Endothelial cell of umbilical vein (primary cell): ENCODE measurements at regions not wholly inside any gene's neighbourhood (a gene's known extent, or its start where the extent isn't known, plus 50 kb on each side); places are given as distances from the start of the nearest gene placed in this dataset.

Experiments used
- BruUV-seq: library from RNA; stranded (reverse); fragments of 400-500 nt; replicated peaks from 2 replicates; lab custom pipeline; 2021; lab: Mats Ljungman, UMichigan
- CTCF ChIA-PET: fragments of 300-600, 350-600 bp; sonication (Branson Sonifier 250); formaldehyde crosslinking; loops from one replicate; lab custom pipeline; 2021; ENCODE audit warnings: antibody characterized with exemption, inconsistent platforms; lab: Charles Lee
- POLR2A ChIA-PET: fragments of 300-600, 350-600 bp; sonication (Branson Sonifier 250); formaldehyde crosslinking; loops from one replicate; lab custom pipeline; 2021; ENCODE audit warnings: antibody characterized with exemption, inconsistent platforms; lab: Charles Lee
- DNase-seq: peaks from one replicate; pipeline ENCODE4 v3.0.0-alpha.2; 2011; ENCODE audit warnings: low read depth, low spot score
- FAIRE-seq: peaks from 2 replicates; lab custom pipeline; 2011; peaks lifted over from hg19 to GRCh38; lab: Jason Lieb, UNC
- H2AFZ ChIP-seq: 2 replicates; pipeline ENCODE4 v1.6.0; 2012; ENCODE audit warnings: low read depth, low read length, control low read depth, inconsistent platforms
- H3K27ac ChIP-seq: 2 replicates; pipeline ENCODE4 v1.5.1; 2011; ENCODE audit warnings: low read depth, mild to moderate bottlenecking, control low read depth, low read length, moderate library complexity; ENCODE audit not compliant: insufficient read depth
- H3K27me3 ChIP-seq, 2 experiments: 2 replicates each; pipeline versions ENCODE4 v1.6.0 to v1.6.1; 2011; ENCODE audit warnings: low read length in 2 of 2, mixed read lengths in 1 of 2; ENCODE audit not compliant: control insufficient read depth in 2 of 2, insufficient read depth in 2 of 2
- H3K36me3 ChIP-seq, 2 experiments: 2 replicates in 1 of 2; 3 replicates in 1 of 2; pipeline ENCODE4 v1.5.1; 2011; ENCODE audit warnings: low read length in 2 of 2, mild to moderate bottlenecking in 1 of 2, moderate library complexity in 1 of 2; ENCODE audit not compliant: control insufficient read depth in 2 of 2, insufficient read depth in 2 of 2; ENCODE audit errors: extremely low read depth in 1 of 2
- H3K4me1 ChIP-seq: 3 replicates; pipeline ENCODE4 v1.5.1; 2011; ENCODE audit warnings: mild to moderate bottlenecking, low read length; ENCODE audit not compliant: control insufficient read depth, insufficient read depth; ENCODE audit errors: extremely low read depth
- H3K4me2 ChIP-seq: 2 replicates; pipeline ENCODE4 v1.6.1; 2011; ENCODE audit warnings: low read length, control low read depth, mixed read lengths; ENCODE audit not compliant: insufficient read depth
- H3K4me3 ChIP-seq, 3 experiments: fragments of 200-600 bp in 1 of 3; sonication (generic), shearing (Covaris generic) in 1 of 3; replicated peaks in 1 of 3; 2 replicates each; pipeline ENCODE4 v1.5.1; 2011 to 2016; ENCODE audit warnings: control low read depth in 3 of 3, low read length in 3 of 3, mild to moderate bottlenecking in 2 of 3, inconsistent platforms in 1 of 3, low read depth in 1 of 3, moderate library complexity in 1 of 3; ENCODE audit not compliant: insufficient read depth in 1 of 3
- H3K79me2 ChIP-seq: 2 replicates; pipeline ENCODE4 v1.6.0; 2012; ENCODE audit warnings: low read length, inconsistent platforms; ENCODE audit not compliant: control insufficient read depth, insufficient read depth
- H3K9ac ChIP-seq: replicated peaks from 2 replicates; pipeline ENCODE3; 2011; ENCODE audit warnings: low read length, control low read depth; ENCODE audit not compliant: insufficient read depth; ENCODE audit errors: extremely low read depth
- H3K9me1 ChIP-seq: replicated peaks from 3 replicates; pipeline ENCODE4 v1.6.0; 2011; ENCODE audit warnings: mild to moderate bottlenecking, low read length; ENCODE audit not compliant: control insufficient read depth, insufficient read depth; ENCODE audit errors: extremely low read depth
- H3K9me3 ChIP-seq: replicated peaks from 2 replicates; pipeline ENCODE4 v1.5.1; 2012; ENCODE audit warnings: low read length, inconsistent platforms; ENCODE audit not compliant: control insufficient read depth, insufficient read depth
- H4K20me1 ChIP-seq: replicated peaks from 2 replicates; pipeline ENCODE3; 2011; ENCODE audit warnings: mild to moderate bottlenecking, low read length; ENCODE audit not compliant: control insufficient read depth, insufficient read depth; ENCODE audit errors: extremely low read depth
- CTCF ChIP-seq, 2 donors: IDR thresholded peaks; 1 replicate in 1 of 2; 2 replicates in 1 of 2; pipeline ENCODE4 v1.5.1; 2011; ENCODE audit warnings: low read length in 2 of 2, mild to moderate bottlenecking in 2 of 2, moderate library complexity in 2 of 2, control low read depth in 1 of 2, inconsistent platforms in 1 of 2, low read depth in 1 of 2; ENCODE audit not compliant: insufficient read depth in 1 of 2; ENCODE audit errors: extremely low read depth in 1 of 2
- EZH2 ChIP-seq: IDR thresholded peaks from 2 replicates; pipeline ENCODE4 v1.6.1; 2012; ENCODE audit warnings: borderline replicate concordance, low read depth, mild to moderate bottlenecking, moderate library complexity, low read length, inconsistent platforms; ENCODE audit not compliant: severe bottlenecking
- FOS ChIP-seq: IDR thresholded peaks from 2 replicates; pipeline ENCODE4 v1.6.1; 2011; ENCODE audit warnings: mild to moderate bottlenecking, low read length, moderate library complexity, borderline replicate concordance; ENCODE audit not compliant: insufficient read depth
- GATA2 ChIP-seq: IDR thresholded peaks from 2 replicates; pipeline ENCODE4 v1.7.0; 2011; ENCODE audit warnings: low read depth, mild to moderate bottlenecking, moderate library complexity, mixed read lengths, low read length; ENCODE audit not compliant: insufficient read length, insufficient read depth
- JUN ChIP-seq: IDR thresholded peaks from 2 replicates; pipeline ENCODE4 v1.6.1; 2011; ENCODE audit warnings: borderline replicate concordance, low read depth; ENCODE audit not compliant: insufficient read length, insufficient read depth
- MAX ChIP-seq: IDR thresholded peaks from 2 replicates; pipeline ENCODE4 v1.6.1; 2011; ENCODE audit not compliant: insufficient read depth, insufficient read length
- MYC ChIP-seq: IDR thresholded peaks from one replicate; pipeline ENCODE4 v1.6.1; 2011; ENCODE audit warnings: mild to moderate bottlenecking, low read depth, low read length
- POLR2A ChIP-seq: IDR thresholded peaks from 2 replicates; pipeline ENCODE4 v1.6.1; 2012; ENCODE audit warnings: low read depth, mild to moderate bottlenecking, control low read depth, low read length
- POLR2AphosphoS5 ChIP-seq: IDR thresholded peaks from 2 replicates; pipeline ENCODE4 v1.6.1; 2012; ENCODE audit warnings: low read depth, mild to moderate bottlenecking, control low read depth, low read length, moderate library complexity; ENCODE audit not compliant: insufficient read depth
- dilution Hi-C: fragments of 300-500 bp; cut with MboI; formaldehyde crosslinking; loops from one replicate; pipeline ENCODE4 v1.15.0; 2019; ENCODE audit warnings: low sequenced_read_pairs; ENCODE audit not compliant: extremely low pct_ligation_motif_present
- intact Hi-C: fragments of 100-400 bp; cut with micrococcal nuclease; formaldehyde crosslinking; loops from one replicate; pipeline ENCODE4 v1.10.0; 2022

DNA sequence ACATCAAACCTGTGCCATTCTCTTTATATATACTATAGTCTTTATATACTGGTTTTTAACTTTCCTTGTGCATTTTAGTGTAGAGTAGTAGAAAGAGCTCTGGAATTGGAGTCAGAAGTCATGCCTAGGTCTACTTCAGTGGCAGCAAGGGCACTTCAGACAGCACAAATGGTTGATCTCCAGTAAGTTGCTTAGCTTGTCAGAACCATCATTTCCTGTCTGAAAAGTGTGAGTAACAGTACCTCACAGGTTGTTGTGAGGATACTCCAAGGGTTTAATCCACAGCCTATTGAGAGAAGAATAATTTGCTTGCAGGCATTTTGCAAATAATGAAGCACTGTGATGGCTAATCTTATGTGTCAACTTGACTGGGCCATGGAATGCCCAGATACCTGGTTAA is 95.8 kb upstream of the NR4A3 start:
- no peak for FAIRE-seq
- Histone ChIP-seq H3K27ac (no peak overlapping the region), H4K20me1 (no peaks in the 10 kb centered on the region), H3K9me3 (no peaks in the 10 kb centered on the region), H3K79me2 (no peaks in the 10 kb centered on the region), H3K4me2 (no peak overlapping the region), H3K36me3 (no peaks in the 10 kb centered on the region), H3K9ac (no peak overlapping the region), H2AFZ (no peak overlapping the region), H3K4me1 (no peaks in the 10 kb centered on the region), H3K27me3 (no peaks in the 10 kb centered on the region), H3K4me3 (no peak overlapping the region), H3K9me1 (no peaks in the 10 kb centered on the region)
- dilution Hi-C loops: no loop called here
- no TSS peak for BruUV-seq
- POLR2A ChIA-PET: no interaction called here
- DNase-seq: no peak
- TF ChIP-seq MAX (no peak), POLR2A (no peak), POLR2AphosphoS5 (no peak)
- CTCF ChIA-PET: no interaction called here
- intact Hi-C loops: no loop called here

- H3K9ac ChIP-seq: no peak overlapping the region
- dilution Hi-C loops: no loop called here
- no peak overlapping the region for H2AFZ ChIP-seq
- CTCF ChIA-PET: no interaction called here
- TF ChIP-seq FOS: no peak
- no peak for TF ChIP-seq GATA2
- TF ChIP-seq JUN: no peak
- TF ChIP-seq MAX: no peak
- no peak for TF ChIP-seq CTCF (IDR thresholded peaks at IDR 0.05; ENCODE audit: extremely low read depth in 1 of 2, insufficient read depth in 1 of 2, low read depth in 1 of 2, low read length in 2 of 2)
- no peak for TF ChIP-seq MYC
- no peak for TF ChIP-seq EZH2
- no peak for TF ChIP-seq POLR2A
- no peak for TF ChIP-seq POLR2AphosphoS5
- no peaks in the 10 kb centered on the region for H4K20me1 ChIP-seq
- H3K4me2 ChIP-seq: no peak overlapping the region
- no peak overlapping the region for H3K27ac ChIP-seq
- POLR2A ChIA-PET: no interaction called here
- FAIRE-seq: no peak
- no TSS peak for BruUV-seq
- no peaks in the 10 kb centered on the region for H3K79me2 ChIP-seq
- no peaks in the 10 kb centered on the region for H3K36me3 ChIP-seq
- no peaks in the 10 kb centered on the region for H3K9me3 ChIP-seq
- H3K27me3 ChIP-seq: no peaks in the 10 kb centered on the region
- DNase-seq: no peak
- intact Hi-C loops: no loop called here
- H3K4me1 ChIP-seq: no peaks in the 10 kb centered on the region
- H3K9me1 ChIP-seq: no peaks in the 10 kb centered on the region
- no peak overlapping the region for H3K4me3 ChIP-seq
Measured at GRCh38 chr9:99726758-99727157, 94.9 kb upstream of the NR4A3 start.
